ENCODE measurements at regions not wholly inside any gene's neighbourhood (a gene's known extent, or its start where the extent isn't known, plus 50 kb on each side); places are given as distances from the start of the nearest gene placed in this dataset.

DNA sequence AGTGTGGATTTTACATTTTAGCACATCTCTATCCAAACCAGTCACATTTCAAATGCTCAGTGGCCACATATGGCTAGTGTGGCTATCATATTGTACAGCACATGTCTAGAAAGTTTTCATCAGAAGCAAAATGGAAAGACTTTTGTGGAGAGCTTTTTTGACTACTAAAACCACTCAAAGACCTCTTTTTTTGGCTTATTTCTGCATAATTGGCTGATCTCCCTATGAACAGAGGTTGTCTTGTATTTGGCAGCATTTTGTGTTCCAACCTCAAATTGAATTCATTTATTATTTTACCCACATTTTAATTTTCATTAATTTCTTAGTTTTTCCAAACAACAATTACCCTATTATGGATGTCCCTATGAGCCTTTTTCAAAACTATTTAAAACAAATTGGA lies 395.7 kb downstream of the TLE1 start:
- Mint-ChIP-seq H3K9me3 (peaks cover 17% of the 10 kb centered on the region), H3K4me1 (peaks cover 6% of the 10 kb centered on the region), H3K36me3 (no peaks in the 10 kb centered on the region), H3K27me3 (ENCODE audit: insufficient read depth, low read depth) (peaks cover 2% of the 10 kb centered on the region), H3K4me3 (no peak overlapping the region), H3K27ac (no peak overlapping the region)
- Histone ChIP-seq H3K4me1 (no peaks in the 10 kb centered on the region), H3K9ac (no peak overlapping the region), H4K20me1 (ENCODE audit: low read depth) (no peaks in the 10 kb centered on the region), H3K4me2 (no peak overlapping the region), H3K9me3 (ENCODE audit: low read depth) (no peaks in the 10 kb centered on the region), H3K27ac (no peak overlapping the region), H3K79me2 (ENCODE audit: low read depth) (no peaks in the 10 kb centered on the region), H3F3A (ENCODE audit: low read depth) (no peaks in the 10 kb centered on the region), H3K27me3 (no peaks in the 10 kb centered on the region), H3K4me3 (no peak overlapping the region), H3K36me3 (no peaks in the 10 kb centered on the region), H2AFZ (replicated peaks) (no peak overlapping the region)
- no peak for DNase-seq (ENCODE audit: low spot score)
- TF ChIP-seq, protein P1, sequence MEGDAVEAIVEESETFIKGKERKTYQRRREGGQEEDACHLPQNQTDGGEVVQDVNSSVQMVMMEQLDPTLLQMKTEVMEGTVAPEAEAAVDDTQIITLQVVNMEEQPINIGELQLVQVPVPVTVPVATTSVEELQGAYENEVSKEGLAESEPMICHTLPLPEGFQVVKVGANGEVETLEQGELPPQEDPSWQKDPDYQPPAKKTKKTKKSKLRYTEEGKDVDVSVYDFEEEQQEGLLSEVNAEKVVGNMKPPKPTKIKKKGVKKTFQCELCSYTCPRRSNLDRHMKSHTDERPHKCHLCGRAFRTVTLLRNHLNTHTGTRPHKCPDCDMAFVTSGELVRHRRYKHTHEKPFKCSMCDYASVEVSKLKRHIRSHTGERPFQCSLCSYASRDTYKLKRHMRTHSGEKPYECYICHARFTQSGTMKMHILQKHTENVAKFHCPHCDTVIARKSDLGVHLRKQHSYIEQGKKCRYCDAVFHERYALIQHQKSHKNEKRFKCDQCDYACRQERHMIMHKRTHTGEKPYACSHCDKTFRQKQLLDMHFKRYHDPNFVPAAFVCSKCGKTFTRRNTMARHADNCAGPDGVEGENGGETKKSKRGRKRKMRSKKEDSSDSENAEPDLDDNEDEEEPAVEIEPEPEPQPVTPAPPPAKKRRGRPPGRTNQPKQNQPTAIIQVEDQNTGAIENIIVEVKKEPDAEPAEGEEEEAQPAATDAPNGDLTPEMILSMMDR (IDR thresholded peaks at IDR 0.05): no peak
- TF ChIP-seq EZH2 (IDR thresholded peaks at IDR 0.05) (no peak), EZH2phosphoT487 (IDR thresholded peaks at IDR 0.05) (no peak)

DNA sequence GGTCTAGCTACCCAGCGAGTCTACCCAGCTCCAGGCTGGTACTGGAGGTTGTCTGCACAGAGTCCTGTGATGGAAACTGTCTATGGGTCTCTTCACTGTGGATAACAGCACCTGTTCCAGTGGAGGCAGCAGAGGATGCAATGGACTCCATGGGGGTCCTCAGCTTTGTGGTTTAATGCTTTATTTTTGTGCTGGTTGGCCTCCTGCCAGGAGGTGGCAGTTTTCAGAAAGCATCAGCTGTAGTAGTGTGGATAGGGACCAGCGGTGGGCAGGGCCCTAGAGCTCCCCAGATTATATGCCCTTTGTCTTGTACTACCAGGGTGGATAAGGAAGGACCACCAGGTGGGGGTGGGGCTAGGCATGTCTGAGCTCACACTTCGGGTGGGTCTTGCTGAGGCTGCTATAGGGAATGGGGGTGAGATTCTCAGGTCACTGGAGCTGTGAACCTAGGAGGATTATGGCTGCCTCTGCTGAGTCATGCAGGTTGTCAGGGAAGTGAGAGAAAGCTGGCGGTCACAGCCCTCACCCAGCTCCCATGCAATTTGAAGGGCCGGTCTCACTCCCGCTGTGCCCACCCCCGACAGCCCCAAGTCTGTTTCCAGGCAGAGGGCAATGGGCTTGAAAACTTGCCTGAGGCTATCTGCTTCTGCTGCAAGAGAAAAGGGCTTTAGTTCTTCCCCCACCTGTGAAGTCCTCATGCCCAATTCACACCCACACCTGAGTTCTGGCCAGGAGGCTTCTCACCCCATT lies 397.1 kb downstream of the TLE1 start:
- H2AFZ ChIP-seq (replicated peaks): no peak overlapping the region
- Mint-ChIP-seq H3K36me3 (no peaks in the 10 kb centered on the region), H3K9me3 (peaks cover 20% of the 10 kb centered on the region), H3K4me1 (peaks cover 6% of the 10 kb centered on the region), H3K4me3 (no peak overlapping the region), H3K27ac (no peak overlapping the region), H3K27me3 (ENCODE audit: insufficient read depth, low read depth) (peaks cover 2% of the 10 kb centered on the region)
- no peaks in the 10 kb centered on the region for H3K4me1 ChIP-seq
- H3K36me3 ChIP-seq: no peaks in the 10 kb centered on the region
- H3K4me2 ChIP-seq: no peak overlapping the region
- no peaks in the 10 kb centered on the region for H3K9me3 ChIP-seq (ENCODE audit: low read depth)
- DNase-seq (ENCODE audit: low spot score): no peak
- no peaks in the 10 kb centered on the region for H3K79me2 ChIP-seq (ENCODE audit: low read depth)
- no peak overlapping the region for H3K4me3 ChIP-seq
- H4K20me1 ChIP-seq (ENCODE audit: low read depth): no peaks in the 10 kb centered on the region
- H3F3A ChIP-seq (ENCODE audit: low read depth): no peaks in the 10 kb centered on the region
- H3K9ac ChIP-seq: no peak overlapping the region
- H3K27me3 ChIP-seq: no peaks in the 10 kb centered on the region
- H3K27ac ChIP-seq: no peak overlapping the region
- TF ChIP-seq, protein P1 (IDR thresholded peaks at IDR 0.05): no peak
- TF ChIP-seq EZH2phosphoT487 (IDR thresholded peaks at IDR 0.05) (no peak), EZH2 (IDR thresholded peaks at IDR 0.05) (no peak)

DNA sequence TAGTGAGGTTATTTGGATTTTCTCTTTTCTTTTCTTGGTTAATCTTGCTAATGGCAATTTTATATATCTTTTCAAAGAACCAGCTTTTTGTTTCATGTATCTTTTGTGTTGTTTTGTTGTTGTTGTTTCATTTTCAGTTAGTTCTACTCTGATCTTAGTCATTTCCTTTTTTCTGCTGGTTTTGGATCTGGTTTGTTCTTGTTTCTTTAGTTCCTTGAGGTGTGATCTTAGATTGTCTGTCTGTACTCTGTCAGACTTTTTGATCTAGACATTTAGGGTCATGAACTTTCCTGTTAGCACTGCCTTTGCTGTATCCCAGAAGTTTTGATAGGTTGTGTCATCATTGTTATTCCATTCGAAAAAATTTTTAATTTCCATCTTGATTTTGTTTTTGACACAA lies 399.7 kb downstream of the TLE1 start:
- Histone ChIP-seq H3K4me2 (no peak overlapping the region), H3K36me3 (no peaks in the 10 kb centered on the region), H3F3A (ENCODE audit: low read depth) (no peaks in the 10 kb centered on the region), H2AFZ (replicated peaks) (no peak overlapping the region), H3K27me3 (no peaks in the 10 kb centered on the region), H3K27ac (no peak overlapping the region), H4K20me1 (ENCODE audit: low read depth) (no peaks in the 10 kb centered on the region), H3K9ac (no peak overlapping the region), H3K4me3 (no peak overlapping the region), H3K4me1 (no peaks in the 10 kb centered on the region), H3K79me2 (ENCODE audit: low read depth) (no peaks in the 10 kb centered on the region), H3K9me3 (ENCODE audit: low read depth) (no peaks in the 10 kb centered on the region)
- Mint-ChIP-seq H3K4me3 (no peak overlapping the region), H3K27me3 (ENCODE audit: insufficient read depth, low read depth) (peaks cover 2% of the 10 kb centered on the region), H3K9me3 (peaks cover 27% of the 10 kb centered on the region), H3K4me1 (peaks cover 6% of the 10 kb centered on the region), H3K27ac (no peak overlapping the region), H3K36me3 (no peaks in the 10 kb centered on the region)
- DNase-seq (ENCODE audit: low spot score): no peak
- no peak for TF ChIP-seq EZH2phosphoT487 (IDR thresholded peaks at IDR 0.05)
- TF ChIP-seq, protein P1 (IDR thresholded peaks at IDR 0.05): no peak
- TF ChIP-seq EZH2 (IDR thresholded peaks at IDR 0.05): no peak

Data from neural progenitor cell (in vitro differentiated cells).